GM19351 (cell line): ENCODE measurements at regions not wholly inside any gene's neighbourhood (a gene's known extent, or its start where the extent isn't known, plus 50 kb on each side); places are given as distances from the start of the nearest gene placed in this dataset.

Experiments
- ATAC-seq: cut with Tn5 transposase; IDR thresholded peaks from one replicate; pipeline ENCODE4 v1.9.1; 2021; ENCODE audit warnings: mild to moderate bottlenecking, moderate library complexity; ENCODE audit not compliant: unreplicated experiment

- ATAC-seq: no peak
Measured at GRCh38 chr10:111131168-111131799, 54.5 kb downstream of the ADRA2A start.

- ATAC-seq: no peak
Measured at GRCh38 chr10:111137007-111137406, 60.2 kb downstream of the ADRA2A start.

GRCh38 chr10:111137587-111137986 is 60.8 kb downstream of the ADRA2A start:
- ATAC-seq: no peak

GRCh38 chr10:111138544-111138943 is 61.7 kb downstream of the ADRA2A start:
- no peak for ATAC-seq

GRCh38 chr10:111139567-111139966 is 62.7 kb downstream of the ADRA2A start:
- no peak for ATAC-seq

GRCh38 chr10:111142092-111142768 is 65.4 kb downstream of the ADRA2A start:
- no peak for ATAC-seq

- no peak for ATAC-seq
Measured at GRCh38 chr10:111146025-111146640, 69.3 kb downstream of the ADRA2A start.

- no peak for ATAC-seq
Measured at GRCh38 chr10:111148025-111148424, 71.2 kb downstream of the ADRA2A start.

- ATAC-seq: no peak
Measured at GRCh38 chr10:111148440-111148839, 71.6 kb downstream of the ADRA2A start.

- no peak for ATAC-seq
Measured at GRCh38 chr10:111150691-111151090, 73.9 kb downstream of the ADRA2A start.

- no peak for ATAC-seq
Measured at GRCh38 chr10:111151595-111152307, 74.9 kb downstream of the ADRA2A start.

GRCh38 chr10:111156754-111157153 is 79.9 kb downstream of the ADRA2A start:
- ATAC-seq: no peak

GRCh38 chr10:111158595-111158994 is 81.8 kb downstream of the ADRA2A start:
- ATAC-seq: no peak

- no peak for ATAC-seq
Measured at GRCh38 chr10:111161109-111161874, 84.5 kb downstream of the ADRA2A start.

GRCh38 chr10:111171183-111171582 is 94.4 kb downstream of the ADRA2A start:
- ATAC-seq: no peak

- ATAC-seq: no peak
Measured at GRCh38 chr10:111175787-111176186, 99.0 kb downstream of the ADRA2A start.

GRCh38 chr10:111177379-111177778 is 100.5 kb downstream of the ADRA2A start:
- no peak for ATAC-seq

GRCh38 chr10:111179514-111179913 is 102.7 kb downstream of the ADRA2A start:
- ATAC-seq: no peak

- no peak for ATAC-seq
Measured at GRCh38 chr10:111186358-111186757, 109.5 kb downstream of the ADRA2A start.

GRCh38 chr10:111187096-111187495 is 110.3 kb downstream of the ADRA2A start:
- ATAC-seq: no peak

GRCh38 chr10:111199587-111199986 is 122.8 kb downstream of the ADRA2A start:
- no peak for ATAC-seq
